Stimulated activated CD4-positive, alpha-beta T cell treated with anti-CD3 and anti-CD28 coated beads, TNF-alpha, amount 100 ng/mL, for 1 hour (primary cell): ENCODE measurements at regions not wholly inside any gene's neighbourhood (a gene's known extent, or its start where the extent isn't known, plus 50 kb on each side); places are given as distances from the start of the nearest gene placed in this dataset.
"Not testable (repeated sequence)": the region's sequence is repeated elsewhere in the genome, so short reads cannot be mapped to it uniquely, and the experiment has no call there.

Experiments used
- DNase-seq, 3 donors: peaks; one replicate each; pipeline ENCODE4 v3.0.0-alpha.2; 2020; ENCODE audit warnings: low read depth in 3 of 3, low spot score in 1 of 3

DNA sequence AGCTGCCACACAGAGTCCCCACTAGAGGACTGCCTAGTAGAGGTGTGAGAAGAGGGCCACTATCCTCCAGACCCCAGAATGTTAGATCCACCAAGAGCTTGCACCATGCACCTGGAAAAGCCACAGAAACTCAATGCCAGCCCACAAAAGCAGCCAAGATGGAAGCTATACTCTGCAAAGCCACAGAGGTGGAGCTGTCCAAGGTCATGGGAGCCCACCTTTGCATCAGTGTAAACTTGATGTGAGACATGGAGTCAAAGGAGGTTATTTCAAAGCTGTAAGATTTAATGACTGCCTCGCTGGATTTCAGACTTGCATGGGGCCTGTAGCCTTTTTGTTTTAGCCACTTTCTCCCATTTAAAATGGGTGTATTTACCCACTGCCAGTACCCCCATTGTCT is 1030.1 kb upstream of the GRIA3 start:
- DNase-seq: no peak

DNA sequence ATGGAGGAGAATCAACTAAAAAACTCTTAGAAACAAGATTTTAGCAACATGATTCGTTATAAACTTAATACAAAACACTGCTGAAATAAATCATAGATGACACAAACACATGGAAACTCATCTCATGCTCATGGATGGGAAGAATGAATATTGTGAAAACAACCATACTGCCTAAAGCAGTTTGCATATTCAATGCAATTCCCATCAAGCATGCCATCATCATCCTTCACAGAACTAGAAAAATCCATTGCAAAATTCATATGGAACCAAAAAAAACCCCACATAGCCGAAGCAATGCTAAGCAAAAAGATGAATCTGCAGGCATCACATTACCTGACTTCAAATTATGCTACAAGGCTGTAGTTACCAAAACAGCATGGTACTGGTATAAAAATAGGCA is 1015.8 kb upstream of the GRIA3 start:
- no peak for DNase-seq

DNA sequence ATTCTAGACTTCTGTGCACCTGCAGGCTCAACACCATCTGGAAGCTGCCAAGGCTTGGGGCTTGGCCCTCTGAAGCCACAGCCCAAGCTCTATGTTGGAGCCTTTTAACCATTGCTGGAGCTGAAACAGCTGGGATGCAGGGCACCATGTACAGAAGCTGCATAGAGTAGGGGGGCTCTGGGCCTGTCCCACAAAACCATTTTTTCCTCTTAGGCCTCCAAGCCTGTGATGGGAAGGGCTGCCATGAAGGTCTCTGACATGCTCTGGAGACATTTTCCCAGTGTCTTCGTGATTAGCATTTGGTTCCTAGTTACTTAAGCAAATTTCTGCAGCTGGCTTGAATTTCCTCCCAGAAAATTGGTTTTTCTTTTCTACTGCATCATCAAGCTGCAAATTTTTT is 999.3 kb upstream of the GRIA3 start:
- DNase-seq: no peak

DNA sequence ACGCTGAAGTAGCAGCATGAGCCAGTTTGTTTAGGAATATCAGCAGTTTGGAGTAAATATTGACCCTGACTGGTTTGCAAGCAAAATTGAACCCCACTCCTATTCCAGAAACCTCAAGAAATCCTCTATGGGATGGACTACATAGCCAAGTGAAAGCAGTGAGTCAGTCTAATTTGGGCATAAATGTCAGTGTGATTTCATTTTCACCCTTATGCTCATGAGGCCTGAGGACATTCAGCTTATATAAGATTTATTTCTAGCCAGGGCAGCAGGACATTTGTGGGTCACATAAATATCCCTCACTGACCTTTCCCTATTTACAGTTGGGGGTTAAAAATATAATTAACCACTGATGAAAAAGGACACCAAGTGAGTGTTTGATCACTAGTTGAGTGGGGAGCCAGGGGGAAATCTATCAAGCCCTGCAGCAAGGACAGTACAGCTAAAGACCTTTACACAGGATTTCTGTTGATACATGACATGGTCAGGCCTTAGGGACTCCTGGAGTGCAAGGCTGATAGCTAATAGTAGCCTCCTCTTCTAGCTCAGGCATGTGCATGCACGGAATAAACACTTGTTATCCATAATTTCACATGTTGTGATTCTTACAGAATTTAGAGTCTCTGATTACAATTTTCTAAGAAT is 996.9 kb upstream of the GRIA3 start:
- DNase-seq: no peak

DNA sequence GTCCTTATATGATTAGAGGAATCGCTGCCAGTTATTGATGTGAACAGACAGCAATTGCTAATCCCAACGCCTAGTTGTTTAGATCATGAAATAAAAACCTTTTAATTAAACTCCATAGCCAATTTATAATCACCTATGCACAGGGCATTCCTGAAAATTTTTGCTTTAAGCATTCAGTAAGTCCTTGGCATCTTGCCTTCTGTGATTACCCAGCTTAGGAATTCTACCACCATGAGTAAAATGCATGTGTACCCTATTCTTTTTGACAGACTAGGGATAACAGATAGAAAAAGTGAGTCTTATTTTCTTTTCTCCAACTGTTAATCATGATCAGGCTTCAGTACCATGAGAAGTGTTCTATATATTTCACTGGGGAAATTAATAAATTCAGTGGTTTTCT is 995.3 kb upstream of the GRIA3 start:
- DNase-seq: no peak

DNA sequence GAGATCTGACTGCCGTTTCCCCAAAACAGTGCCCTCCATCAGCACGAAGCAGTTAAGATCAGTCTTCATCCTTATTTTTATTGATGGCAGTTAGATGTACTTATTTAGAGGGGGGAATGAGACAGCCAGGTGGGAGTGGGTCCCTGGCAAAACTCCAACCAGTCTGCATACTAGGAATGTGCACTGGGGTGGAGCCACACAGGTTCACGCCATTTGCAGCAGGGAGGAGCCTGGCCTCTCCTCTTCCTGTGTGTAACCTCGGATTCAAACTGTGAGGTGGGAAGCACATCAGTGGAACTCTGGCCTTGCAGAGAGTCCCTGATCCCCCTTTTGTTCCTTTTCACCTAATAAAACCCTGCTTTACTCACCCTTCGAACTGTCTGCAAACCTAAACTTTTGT is 987.7 kb upstream of the GRIA3 start:
- no peak for DNase-seq

DNA sequence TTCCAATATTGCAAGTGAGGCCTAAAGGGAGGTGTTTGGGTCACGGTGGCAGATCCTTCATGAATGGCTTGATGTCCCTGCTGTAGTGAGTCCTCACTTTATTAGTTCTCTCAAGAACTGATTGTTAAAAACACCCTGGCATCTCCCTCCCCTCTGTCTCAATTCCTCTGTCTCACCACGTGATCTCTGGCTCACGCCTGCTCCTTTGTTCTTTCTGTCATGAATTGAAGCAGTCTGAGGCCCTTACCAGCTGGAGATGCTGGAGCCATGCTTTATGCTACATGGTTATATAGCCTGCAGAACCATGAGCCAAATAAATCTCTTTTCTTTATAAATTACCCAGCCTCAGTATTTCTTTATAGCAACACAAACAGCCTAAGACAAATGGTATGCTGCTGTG is 980.7 kb upstream of the GRIA3 start:
- no peak for DNase-seq

DNA sequence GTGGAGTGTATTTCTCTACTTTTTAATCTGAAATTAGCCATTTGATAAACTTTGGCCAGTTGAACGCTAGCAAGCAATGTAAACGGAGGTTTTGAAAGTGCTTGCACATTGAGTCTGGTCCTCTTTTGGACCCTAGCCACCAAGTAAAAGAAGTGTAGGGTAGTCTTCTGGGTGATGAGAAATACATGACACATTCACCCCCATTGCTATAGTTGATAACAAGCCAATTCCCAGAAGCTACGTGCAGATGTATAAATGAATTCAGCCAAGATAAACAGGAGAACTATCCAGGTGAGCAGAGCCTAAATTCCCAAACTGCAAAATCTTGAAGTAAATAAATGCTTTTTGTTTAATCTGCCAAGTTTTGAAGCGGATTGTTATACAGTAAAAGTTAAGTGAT is 965.4 kb upstream of the GRIA3 start:
- DNase-seq: no peak

DNA sequence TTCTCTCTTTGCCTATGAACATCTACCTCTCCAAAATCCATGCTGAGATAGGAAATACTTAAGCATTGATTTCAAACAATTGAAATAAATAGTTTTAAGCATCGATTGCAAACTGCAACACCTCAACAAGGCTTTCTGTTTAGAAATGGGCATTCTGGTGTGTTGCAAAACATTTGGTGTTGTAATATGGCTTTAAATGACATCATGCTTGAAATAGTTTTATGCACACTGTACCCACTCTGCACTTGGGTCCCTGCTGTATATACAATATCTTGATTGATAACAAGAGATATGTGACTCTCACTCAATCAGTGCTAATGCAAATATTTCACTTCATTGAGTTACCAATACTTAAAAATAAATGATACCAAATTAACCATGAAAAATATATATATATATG is 964.9 kb upstream of the GRIA3 start:
- DNase-seq: no peak

DNA sequence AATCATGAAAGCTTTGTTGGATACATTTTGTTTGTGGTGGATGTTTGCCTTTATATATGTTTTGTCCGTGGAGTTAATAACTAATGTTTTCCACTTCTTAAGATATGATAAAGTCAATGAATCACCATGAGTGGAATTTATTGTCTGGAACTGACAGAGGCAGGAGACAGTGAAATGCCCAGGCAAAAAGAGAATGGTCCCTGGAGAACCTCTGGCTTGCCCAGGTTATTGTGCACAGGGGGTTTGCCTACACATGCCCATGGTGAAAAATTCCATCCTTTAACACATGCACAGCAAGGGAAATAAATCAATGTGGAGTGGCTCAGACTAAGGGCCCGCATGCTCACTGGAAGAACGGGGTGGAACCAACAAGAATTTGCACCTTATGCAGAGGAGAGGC is 964.3 kb upstream of the GRIA3 start:
- no peak for DNase-seq

DNA sequence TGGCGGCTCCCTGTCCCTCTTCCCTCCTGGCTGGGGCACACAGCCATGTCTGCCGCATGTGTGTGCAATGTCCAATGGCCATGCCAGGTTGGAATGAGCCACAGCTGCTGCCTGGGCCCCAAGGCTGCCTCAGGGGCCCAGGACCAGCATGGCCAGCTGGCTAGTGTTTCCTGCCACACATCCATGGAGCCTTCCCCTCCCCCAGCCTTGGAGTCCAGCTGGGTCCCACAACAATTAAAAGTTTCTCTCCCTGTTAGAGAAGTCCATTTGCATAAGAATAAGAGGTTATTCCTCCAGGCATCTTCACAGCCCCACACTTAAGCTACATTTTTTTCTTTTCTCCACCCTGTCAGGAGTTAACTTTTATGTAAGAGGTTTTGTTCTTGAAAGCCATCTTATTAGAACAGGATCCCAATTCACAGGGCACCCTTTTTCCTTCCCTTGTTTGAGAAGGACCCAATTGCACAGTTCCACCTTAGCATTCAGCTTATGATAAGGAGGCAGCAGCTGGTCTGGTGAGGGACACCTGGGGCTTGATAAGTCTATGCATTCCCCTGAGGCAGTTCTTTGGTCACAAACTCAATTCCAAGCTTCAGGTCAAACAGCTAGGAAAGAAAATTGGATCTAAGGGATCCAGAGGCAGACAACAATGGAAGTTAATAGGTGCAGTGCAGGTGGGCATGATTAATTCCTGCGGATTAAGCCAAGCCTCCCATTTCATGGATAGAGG is 963.3 kb upstream of the GRIA3 start:
- DNase-seq: no peak

DNA sequence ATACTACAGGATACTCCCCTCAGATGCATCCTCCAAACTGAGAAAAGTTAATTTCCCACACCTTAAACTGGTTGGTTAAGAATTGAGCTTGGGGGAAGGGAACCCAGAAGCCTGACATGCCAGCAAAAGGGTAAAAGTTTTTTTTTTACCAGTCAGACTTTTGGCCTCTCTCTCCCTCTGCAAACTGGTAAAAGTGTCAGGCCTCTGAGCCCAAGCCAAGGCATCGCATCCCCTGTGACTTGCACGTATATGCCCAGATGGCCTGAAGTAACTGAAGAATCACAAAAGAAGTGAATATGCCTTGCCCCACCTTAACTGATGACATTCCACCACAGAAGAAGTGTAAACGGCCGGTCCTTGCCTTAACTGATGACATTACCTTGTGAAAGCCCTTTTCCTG is 962.3 kb upstream of the GRIA3 start:
- DNase-seq: not testable (repeated sequence)

DNA sequence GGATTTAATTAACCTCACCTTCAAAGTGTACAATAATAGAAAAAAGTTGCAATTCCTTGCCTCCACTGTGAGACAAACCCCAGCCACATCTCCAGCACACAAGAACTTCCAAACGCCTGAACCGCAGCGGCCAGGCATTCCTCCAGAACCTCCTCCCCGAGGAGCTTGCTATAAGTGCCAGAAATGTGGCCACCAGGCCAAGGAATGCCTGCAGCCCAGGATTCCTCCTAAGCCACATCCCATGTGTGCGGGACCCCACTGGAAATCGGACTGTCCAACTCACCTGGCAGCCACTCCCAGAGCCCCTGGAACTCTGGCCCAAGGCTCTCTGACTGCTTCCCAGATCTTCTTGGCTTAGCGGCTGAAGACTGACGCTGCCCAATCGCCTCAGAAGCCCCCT is 959.9 kb upstream of the GRIA3 start:
- DNase-seq: not testable (repeated sequence)

DNA sequence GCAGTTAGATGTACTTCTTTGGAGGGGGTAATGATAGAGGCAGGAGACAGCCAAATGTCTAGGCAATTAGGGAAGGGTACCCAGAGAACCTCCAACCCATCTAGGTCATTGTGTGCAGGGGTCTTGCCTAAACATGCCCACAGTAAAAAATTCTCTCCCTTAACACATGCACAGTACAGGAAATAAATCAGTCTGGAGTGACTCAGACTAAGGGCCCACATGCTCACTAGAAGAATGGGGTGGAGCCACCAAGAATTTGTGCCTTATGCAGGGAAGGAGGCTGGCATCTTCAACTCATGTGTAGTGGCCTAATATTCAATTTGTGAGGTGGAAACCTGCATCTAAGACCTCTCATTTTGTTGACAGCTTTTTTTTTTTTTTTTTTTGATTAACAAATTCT is 945.3 kb upstream of the GRIA3 start:
- DNase-seq: no peak

DNA sequence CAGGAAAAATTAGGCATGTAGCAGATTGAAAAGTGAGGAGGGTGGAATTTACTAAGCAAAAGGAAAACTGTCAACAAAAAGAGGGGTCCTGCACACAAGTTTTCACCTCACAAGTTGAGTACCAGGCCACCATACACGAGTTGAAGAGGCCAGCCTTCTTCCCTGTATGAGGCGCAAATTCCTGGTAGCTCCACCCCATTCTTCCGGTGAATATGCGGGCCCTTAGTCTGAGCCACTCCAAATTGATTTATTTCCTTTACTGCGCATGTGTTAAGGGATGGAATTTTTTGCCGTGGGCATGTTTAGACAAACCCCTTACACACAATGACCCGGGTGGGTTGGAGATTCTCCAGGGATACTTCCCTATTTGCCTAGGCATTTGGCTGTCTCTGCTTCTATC is 942.1 kb upstream of the GRIA3 start:
- DNase-seq: no peak

DNA sequence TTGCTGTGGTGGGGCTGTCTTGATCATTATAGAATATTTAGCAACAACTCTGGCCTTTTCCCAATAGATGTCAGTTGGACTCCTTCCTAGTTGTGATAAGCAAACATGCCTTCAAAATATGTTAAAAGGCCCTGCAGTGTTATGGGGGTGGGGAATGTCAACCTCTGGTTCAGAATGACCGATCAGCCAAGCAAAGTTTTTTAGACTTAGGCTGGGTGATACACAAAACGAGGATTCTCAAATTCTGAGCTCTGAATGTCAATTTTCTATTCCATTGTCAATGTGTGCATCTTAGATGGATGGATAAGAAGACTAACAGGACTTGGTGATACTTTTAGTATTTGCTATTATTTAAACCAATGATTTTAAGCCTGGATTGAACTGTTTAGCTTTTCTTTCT is 940.0 kb upstream of the GRIA3 start:
- DNase-seq: no peak

DNA sequence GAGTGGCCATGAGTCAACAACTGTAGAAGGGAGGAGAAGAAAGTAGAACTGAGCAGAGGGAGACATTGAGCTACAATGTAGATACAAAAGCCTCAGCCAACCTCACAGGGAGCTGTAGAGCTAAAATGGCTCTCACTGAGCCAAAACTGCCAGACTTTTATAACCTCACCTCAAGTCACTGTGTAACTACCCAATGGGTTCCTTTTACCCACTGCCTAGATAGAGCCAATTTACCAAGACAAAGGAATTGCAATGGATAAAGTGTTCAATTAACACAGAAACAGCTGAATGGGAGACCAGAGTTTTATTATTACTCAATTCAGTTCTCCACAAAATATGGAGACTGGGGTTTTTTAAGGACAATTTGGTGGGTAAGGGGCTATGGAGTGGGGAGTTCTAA is 938.9 kb upstream of the GRIA3 start:
- DNase-seq: no peak

DNA sequence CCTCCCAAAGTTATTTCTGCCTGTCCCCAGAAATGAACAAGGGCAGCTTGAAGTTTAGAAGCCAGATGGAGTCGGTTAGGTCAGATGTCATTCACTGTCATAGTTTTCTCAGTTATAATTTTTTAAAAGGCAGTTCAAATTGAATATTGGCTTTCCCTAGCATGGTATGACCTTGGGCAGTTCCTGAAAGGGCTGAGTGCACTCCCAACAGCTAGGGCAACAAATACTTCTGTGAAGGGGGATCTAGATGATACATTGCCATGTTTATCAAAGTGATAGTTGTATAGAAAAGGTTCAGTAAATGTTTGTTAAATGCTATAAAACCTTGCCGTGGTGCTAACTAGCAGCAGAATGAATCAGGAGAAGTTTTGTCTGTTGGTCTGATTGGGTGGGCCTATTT is 938.1 kb upstream of the GRIA3 start:
- DNase-seq: no peak

DNA sequence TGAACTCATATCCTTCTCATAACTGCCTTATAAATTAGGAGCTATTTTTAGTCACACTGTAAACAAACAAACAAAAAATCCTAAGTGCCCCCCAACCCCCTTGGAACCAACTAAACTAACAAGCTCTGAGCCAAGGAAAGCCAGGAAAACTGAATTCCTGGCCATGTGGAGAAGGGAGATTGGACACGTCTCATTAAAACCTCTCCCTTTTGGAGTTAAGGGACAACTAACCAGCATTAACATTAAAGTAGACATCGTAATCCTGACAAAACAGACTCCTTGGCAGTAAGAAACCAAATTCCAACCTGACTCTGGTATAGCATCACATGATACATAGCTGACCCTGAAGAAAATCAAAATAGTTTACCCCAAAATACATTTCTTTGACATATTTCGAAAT is 937.1 kb upstream of the GRIA3 start:
- DNase-seq: no peak

DNA sequence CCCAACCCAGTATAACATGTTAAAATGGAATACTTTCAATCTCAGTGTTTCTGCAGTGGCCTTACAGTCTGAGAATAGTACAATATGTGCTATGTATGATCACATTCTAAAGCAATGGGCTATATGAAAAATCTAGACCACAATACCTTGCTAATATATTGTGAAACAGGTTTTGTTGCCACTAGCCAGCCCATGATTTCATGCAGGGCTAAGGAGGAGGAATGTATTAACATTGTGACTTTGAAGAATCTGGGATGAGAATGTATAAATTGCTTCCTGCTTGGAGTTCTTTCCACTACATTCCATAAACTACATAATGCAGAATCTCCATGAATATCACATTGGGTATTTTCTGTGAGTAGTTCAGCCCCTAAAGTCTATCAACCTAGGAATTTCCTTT is 935.4 kb upstream of the GRIA3 start:
- no peak for DNase-seq

DNA sequence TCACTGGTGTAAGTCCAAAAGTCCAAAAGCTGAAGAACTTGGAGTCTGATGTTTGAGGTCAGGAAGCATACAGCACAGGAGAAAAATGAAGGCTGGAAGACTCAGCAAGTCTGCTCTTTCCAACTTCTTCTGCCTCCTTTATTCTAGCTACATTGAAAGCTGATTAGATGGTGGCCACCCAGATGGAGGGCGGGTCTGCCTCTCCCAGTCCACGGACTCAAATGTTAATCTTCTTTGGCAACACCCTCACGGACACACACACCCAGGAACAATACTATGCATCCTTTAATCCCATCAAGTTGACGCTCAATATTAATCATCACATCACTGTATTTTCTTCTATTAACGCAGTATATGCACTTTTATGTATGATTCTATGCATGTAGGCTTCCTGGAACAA is 931.6 kb upstream of the GRIA3 start:
- no peak for DNase-seq

DNA sequence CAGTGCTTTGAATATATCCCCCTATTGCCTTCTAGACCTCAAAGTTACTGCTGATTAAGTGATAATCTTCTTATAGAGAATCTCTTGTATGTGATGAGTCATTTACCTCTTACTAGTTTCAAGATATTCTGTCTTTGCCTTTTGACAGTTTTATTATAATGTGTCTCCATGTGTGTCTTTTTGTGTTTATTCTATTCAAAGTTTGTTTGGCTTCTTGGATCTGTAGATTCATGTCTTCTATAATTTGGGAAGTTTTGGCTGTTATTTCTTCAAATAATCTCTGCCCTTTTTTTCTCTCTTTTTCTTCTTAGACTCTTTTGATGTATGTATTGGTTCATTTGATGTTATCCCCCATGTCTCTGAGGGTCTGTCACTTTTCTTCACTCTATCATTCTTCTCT is 915.7 kb upstream of the GRIA3 start:
- no peak for DNase-seq

DNA sequence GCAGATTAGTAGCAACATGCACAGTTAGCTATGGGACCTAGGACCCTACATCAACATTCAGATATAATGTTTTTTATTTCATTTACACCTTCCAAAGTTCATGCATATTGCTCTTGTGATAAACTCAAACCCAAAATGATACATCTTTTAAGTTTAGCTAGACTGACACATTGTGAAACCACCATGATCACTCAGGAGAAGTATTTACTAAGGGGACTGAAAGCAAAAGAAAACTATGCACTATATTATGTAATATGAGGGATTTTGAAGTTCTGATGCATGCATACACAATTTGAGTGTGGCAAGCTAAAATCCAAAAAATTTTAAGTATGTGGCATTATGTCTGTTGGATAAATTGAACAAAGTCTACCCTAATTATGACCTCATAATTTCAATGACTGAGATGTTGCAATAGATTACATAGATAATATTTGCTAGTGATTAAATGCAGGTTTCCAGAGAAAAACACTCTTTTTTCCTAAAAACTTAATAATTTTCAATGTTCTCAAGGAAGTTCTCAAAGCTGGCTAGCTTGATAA is 914.8 kb upstream of the GRIA3 start:
- no peak for DNase-seq
